NCI-H1092 (cell line): ENCODE measurements at regions not wholly inside any gene's neighbourhood (a gene's known extent, or its start where the extent isn't known, plus 50 kb on each side); places are given as distances from the start of the nearest gene placed in this dataset.
A peak's percentile ranks its signal among the peaks of the same experiment; 100 is the strongest.

Source experiments
- DNase-seq: peaks from one replicate; lab custom pipeline; 2025; lab: John Stamatoyannopoulos, UW

- peak; percentile 16 for DNase-seq
These were observed 64.9 kb upstream of the POLG start for GRCh38 chr15:89399238-89400115.

GRCh38 chr15:89398896-89399237 lies 64.2 kb upstream of the POLG start:
- DNase-seq: no peak

- no peak for DNase-seq
These were observed 63.0 kb upstream of the POLG start for GRCh38 chr15:89397653-89398023.

GRCh38 chr15:89396723-89397652 lies 62.4 kb upstream of the POLG start:
- no peak for DNase-seq

GRCh38 chr15:89395996-89396395 lies 61.4 kb upstream of the POLG start:
- DNase-seq: no peak

- no peak for DNase-seq
These were observed 60.8 kb upstream of the POLG start for GRCh38 chr15:89395461-89395871.

- DNase-seq: no peak
These were observed 60.4 kb upstream of the POLG start for GRCh38 chr15:89395031-89395430.

GRCh38 chr15:89393056-89393455 lies 58.4 kb upstream of the POLG start:
- DNase-seq: no peak

GRCh38 chr15:89391685-89392257 lies 57.1 kb upstream of the POLG start:
- DNase-seq: no peak

GRCh38 chr15:89389841-89390603 lies 55.4 kb upstream of the POLG start:
- no peak for DNase-seq

GRCh38 chr15:89387140-89387903 lies 52.7 kb upstream of the POLG start:
- DNase-seq: no peak

GRCh38 chr15:89385596-89386331 lies 51.1 kb upstream of the POLG start:
- no peak for DNase-seq
